ENCODE measurements at regions not wholly inside any gene's neighbourhood (a gene's known extent, or its start where the extent isn't known, plus 50 kb on each side); places are given as distances from the start of the nearest gene placed in this dataset.
A peak's percentile ranks its signal among the peaks of the same experiment; 100 is the strongest.

GRCh38 chr17:72560303-72561247 lies 439.8 kb downstream of the SOX9 start:
- Histone ChIP-seq H2AFZ (ENCODE audit: low read length) (no peak overlapping the region), H3K36me3 (ENCODE audit: control insufficient read depth, insufficient read depth, low read length) (no peaks in the 10 kb centered on the region), H3K4me3 (replicated peaks in 1 of 4; ENCODE audit: control extremely low read depth in 1 of 4, insufficient read depth in 1 of 4, low read depth in 3 of 4, low read length in 4 of 4) (no peak overlapping the region), H3K9me3 (ENCODE audit: control insufficient read depth, insufficient read depth, low read depth, low read length) (no peaks in the 10 kb centered on the region), H3K9ac (ENCODE audit: insufficient read depth, low read length) (no peak overlapping the region), H3K27me3 (ENCODE audit: control insufficient read depth, insufficient read depth, low read length) (no peaks in the 10 kb centered on the region), H3K79me2 (ENCODE audit: control insufficient read depth, insufficient read depth, low read length) (no peaks in the 10 kb centered on the region), H3K4me2 (ENCODE audit: extremely low read depth, insufficient read depth, low read length) (no peak overlapping the region), H4K20me1 (ENCODE audit: control insufficient read depth, extremely low read depth, insufficient read depth, low read length) (no peaks in the 10 kb centered on the region), H3K27ac (ENCODE audit: insufficient read depth, low read length) (no peak overlapping the region), H3K4me1 (ENCODE audit: control insufficient read depth, extremely low read depth, insufficient read depth, low read length) (no peaks in the 10 kb centered on the region)
- peak; percentile 43 to 57 for DNase-seq (ENCODE audit: low read depth in 2 of 2)
- TF ChIP-seq, protein P1, sequence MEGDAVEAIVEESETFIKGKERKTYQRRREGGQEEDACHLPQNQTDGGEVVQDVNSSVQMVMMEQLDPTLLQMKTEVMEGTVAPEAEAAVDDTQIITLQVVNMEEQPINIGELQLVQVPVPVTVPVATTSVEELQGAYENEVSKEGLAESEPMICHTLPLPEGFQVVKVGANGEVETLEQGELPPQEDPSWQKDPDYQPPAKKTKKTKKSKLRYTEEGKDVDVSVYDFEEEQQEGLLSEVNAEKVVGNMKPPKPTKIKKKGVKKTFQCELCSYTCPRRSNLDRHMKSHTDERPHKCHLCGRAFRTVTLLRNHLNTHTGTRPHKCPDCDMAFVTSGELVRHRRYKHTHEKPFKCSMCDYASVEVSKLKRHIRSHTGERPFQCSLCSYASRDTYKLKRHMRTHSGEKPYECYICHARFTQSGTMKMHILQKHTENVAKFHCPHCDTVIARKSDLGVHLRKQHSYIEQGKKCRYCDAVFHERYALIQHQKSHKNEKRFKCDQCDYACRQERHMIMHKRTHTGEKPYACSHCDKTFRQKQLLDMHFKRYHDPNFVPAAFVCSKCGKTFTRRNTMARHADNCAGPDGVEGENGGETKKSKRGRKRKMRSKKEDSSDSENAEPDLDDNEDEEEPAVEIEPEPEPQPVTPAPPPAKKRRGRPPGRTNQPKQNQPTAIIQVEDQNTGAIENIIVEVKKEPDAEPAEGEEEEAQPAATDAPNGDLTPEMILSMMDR (conservative IDR thresholded peaks at IDR 0.05 in 1 of 2, IDR thresholded peaks at IDR 0.05 in 1 of 2; ENCODE audit: low read depth in 1 of 2, low read length in 2 of 2): peak; percentile 75 to 81
- TF ChIP-seq EZH2 (IDR thresholded peaks at IDR 0.05; ENCODE audit: low read length, missing control alignments): no peak

DNA sequence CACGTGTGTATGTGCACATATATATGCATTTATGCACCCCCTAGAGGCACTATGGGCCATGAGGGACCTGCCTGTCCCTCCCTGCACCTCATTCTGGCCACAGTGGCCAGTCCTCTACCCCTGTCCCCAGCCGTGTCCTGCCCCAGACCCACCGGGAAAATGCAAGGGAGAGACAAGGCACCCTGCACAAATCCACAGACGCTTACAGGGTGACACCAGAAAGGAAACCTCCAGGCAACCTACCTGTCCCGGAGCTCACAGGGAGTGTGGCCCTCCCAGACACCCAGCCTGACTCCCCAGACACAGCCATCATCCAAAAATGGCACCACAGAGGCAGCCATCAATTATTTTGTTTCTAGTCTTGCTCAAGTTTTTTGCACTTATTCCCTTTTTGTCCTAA lies 440.4 kb downstream of the SOX9 start:
- Histone ChIP-seq H3K4me1 (ENCODE audit: control insufficient read depth, extremely low read depth, insufficient read depth, low read length) (no peaks in the 10 kb centered on the region), H3K4me3 (replicated peaks in 1 of 4; ENCODE audit: control extremely low read depth in 1 of 4, insufficient read depth in 1 of 4, low read depth in 3 of 4, low read length in 4 of 4) (no peak overlapping the region), H4K20me1 (ENCODE audit: control insufficient read depth, extremely low read depth, insufficient read depth, low read length) (no peaks in the 10 kb centered on the region), H3K9me3 (ENCODE audit: control insufficient read depth, insufficient read depth, low read depth, low read length) (no peaks in the 10 kb centered on the region), H3K36me3 (ENCODE audit: control insufficient read depth, insufficient read depth, low read length) (no peaks in the 10 kb centered on the region), H3K79me2 (ENCODE audit: control insufficient read depth, insufficient read depth, low read length) (no peaks in the 10 kb centered on the region), H3K9ac (ENCODE audit: insufficient read depth, low read length) (no peak overlapping the region), H2AFZ (ENCODE audit: low read length) (no peak overlapping the region), H3K4me2 (ENCODE audit: extremely low read depth, insufficient read depth, low read length) (no peak overlapping the region), H3K27me3 (ENCODE audit: control insufficient read depth, insufficient read depth, low read length) (no peaks in the 10 kb centered on the region), H3K27ac (ENCODE audit: insufficient read depth, low read length) (no peak overlapping the region)
- DNase-seq (ENCODE audit: low read depth in 2 of 2): no peak
- TF ChIP-seq EZH2 (IDR thresholded peaks at IDR 0.05; ENCODE audit: low read length, missing control alignments): no peak
- TF ChIP-seq, protein P1 (conservative IDR thresholded peaks at IDR 0.05 in 1 of 2, IDR thresholded peaks at IDR 0.05 in 1 of 2; ENCODE audit: low read depth in 1 of 2, low read length in 2 of 2): no peak

DNA sequence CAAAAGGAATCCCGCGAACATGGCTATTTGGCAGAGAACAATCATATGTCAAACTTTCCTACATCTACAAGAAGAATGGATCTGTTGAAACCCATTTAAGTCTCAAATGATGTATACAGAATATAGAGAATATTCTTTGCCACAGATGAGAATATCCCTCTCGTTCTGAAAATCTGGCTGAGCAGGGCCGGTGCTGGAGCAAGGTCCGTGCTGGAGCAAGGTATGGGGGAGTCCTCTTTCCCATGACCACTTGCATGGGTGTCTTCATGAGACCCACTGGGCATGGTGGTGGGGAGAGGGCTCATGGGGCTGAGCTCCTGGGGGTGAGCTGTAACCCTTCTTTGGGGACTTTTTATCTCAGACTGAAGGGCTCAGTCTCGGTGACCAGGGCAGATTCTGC lies 440.9 kb downstream of the SOX9 start:
- H3K9me3 ChIP-seq (ENCODE audit: control insufficient read depth, insufficient read depth, low read depth, low read length): no peaks in the 10 kb centered on the region
- TF ChIP-seq EZH2 (IDR thresholded peaks at IDR 0.05; ENCODE audit: low read length, missing control alignments): no peak
- TF ChIP-seq, protein P1 (conservative IDR thresholded peaks at IDR 0.05 in 1 of 2, IDR thresholded peaks at IDR 0.05 in 1 of 2; ENCODE audit: low read depth in 1 of 2, low read length in 2 of 2): no peak
- no peak overlapping the region for H3K27ac ChIP-seq (ENCODE audit: insufficient read depth, low read length)
- no peaks in the 10 kb centered on the region for H3K79me2 ChIP-seq (ENCODE audit: control insufficient read depth, insufficient read depth, low read length)
- H3K36me3 ChIP-seq (ENCODE audit: control insufficient read depth, insufficient read depth, low read length): no peaks in the 10 kb centered on the region
- no peaks in the 10 kb centered on the region for H3K4me1 ChIP-seq (ENCODE audit: control insufficient read depth, extremely low read depth, insufficient read depth, low read length)
- no peaks in the 10 kb centered on the region for H4K20me1 ChIP-seq (ENCODE audit: control insufficient read depth, extremely low read depth, insufficient read depth, low read length)
- H3K4me2 ChIP-seq (ENCODE audit: extremely low read depth, insufficient read depth, low read length): no peak overlapping the region
- DNase-seq (ENCODE audit: low read depth in 2 of 2): no peak
- no peak overlapping the region for H3K4me3 ChIP-seq (replicated peaks in 1 of 4; ENCODE audit: control extremely low read depth in 1 of 4, insufficient read depth in 1 of 4, low read depth in 3 of 4, low read length in 4 of 4)
- no peak overlapping the region for H3K9ac ChIP-seq (ENCODE audit: insufficient read depth, low read length)
- no peak overlapping the region for H2AFZ ChIP-seq (ENCODE audit: low read length)
- H3K27me3 ChIP-seq (ENCODE audit: control insufficient read depth, insufficient read depth, low read length): no peaks in the 10 kb centered on the region

Data from fibroblast of lung (primary cell).